Gastroesophageal sphincter (tissue), 3 donors: ENCODE measurements at regions not wholly inside any gene's neighbourhood (a gene's known extent, or its start where the extent isn't known, plus 50 kb on each side); places are given as distances from the start of the nearest gene placed in this dataset.

Experiments used
- EP300 ChIP-seq: sonication (generic); formaldehyde crosslinking; IDR thresholded peaks from one replicate; pipeline ENCODE4 v1.6.1; 2017; ENCODE audit warnings: antibody characterized with exemption, mild to moderate bottlenecking
- POLR2AphosphoS5 ChIP-seq: sonication (generic); formaldehyde crosslinking; IDR thresholded peaks from one replicate; pipeline ENCODE4 v1.6.1; 2017; ENCODE audit warnings: antibody characterized with exemption
- TF ChIP-seq, protein P1 (sequence below), 4 experiments: fragments of 200-600 bp in 2 of 4; fragments of 450-650 bp in 2 of 4; sonication (generic) in 1 of 4; IDR thresholded peaks; one replicate each; pipeline ENCODE4 v1.5.1; 2017 to 2019; ENCODE audit warnings: antibody characterized with exemption in 4 of 4, mild to moderate bottlenecking in 2 of 4, moderate library complexity in 2 of 4

- TF ChIP-seq EP300, result no peak
- TF ChIP-seq POLR2AphosphoS5, result no peak
- TF ChIP-seq, protein P1, sequence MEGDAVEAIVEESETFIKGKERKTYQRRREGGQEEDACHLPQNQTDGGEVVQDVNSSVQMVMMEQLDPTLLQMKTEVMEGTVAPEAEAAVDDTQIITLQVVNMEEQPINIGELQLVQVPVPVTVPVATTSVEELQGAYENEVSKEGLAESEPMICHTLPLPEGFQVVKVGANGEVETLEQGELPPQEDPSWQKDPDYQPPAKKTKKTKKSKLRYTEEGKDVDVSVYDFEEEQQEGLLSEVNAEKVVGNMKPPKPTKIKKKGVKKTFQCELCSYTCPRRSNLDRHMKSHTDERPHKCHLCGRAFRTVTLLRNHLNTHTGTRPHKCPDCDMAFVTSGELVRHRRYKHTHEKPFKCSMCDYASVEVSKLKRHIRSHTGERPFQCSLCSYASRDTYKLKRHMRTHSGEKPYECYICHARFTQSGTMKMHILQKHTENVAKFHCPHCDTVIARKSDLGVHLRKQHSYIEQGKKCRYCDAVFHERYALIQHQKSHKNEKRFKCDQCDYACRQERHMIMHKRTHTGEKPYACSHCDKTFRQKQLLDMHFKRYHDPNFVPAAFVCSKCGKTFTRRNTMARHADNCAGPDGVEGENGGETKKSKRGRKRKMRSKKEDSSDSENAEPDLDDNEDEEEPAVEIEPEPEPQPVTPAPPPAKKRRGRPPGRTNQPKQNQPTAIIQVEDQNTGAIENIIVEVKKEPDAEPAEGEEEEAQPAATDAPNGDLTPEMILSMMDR (IDR thresholded peaks at IDR 0.05), result no peak
Measured at GRCh38 chr13:67964091-67964490, 734.0 kb upstream of the PCDH9 start.
